C4-2B (cell line): ENCODE measurements at regions not wholly inside any gene's neighbourhood (a gene's known extent, or its start where the extent isn't known, plus 50 kb on each side); places are given as distances from the start of the nearest gene placed in this dataset.

Experiments
- ZFX ChIP-seq: fragments of 450-650 bp; IDR thresholded peaks from 2 replicates; pipeline ENCODE4 v1.6.1; 2017
- TF ChIP-seq, protein P1 (sequence below): fragments of 450-650 bp; conservative IDR thresholded peaks from 2 replicates; pipeline ENCODE4 v1.5.1; 2017; ENCODE audit warnings: mild to moderate bottlenecking

DNA sequence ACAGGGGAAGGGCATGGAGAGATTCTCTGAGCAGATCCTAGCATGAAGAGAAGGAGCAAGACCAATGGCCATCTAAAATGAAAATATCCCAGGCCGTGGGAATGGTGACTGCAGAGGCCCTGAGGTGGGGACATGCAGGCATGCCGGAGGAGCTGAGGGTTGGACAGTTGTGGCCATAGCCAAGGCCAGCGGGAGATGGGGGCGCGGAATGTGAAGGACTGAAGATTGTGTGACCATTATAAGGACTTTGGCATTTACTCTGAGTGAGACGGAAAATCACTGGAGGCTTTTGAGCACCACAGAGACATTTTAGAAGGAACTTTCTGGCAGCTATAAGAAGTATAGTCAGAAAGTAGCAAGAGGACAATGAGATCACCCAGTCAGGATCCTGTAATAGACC is 341.1 kb downstream of the SFMBT2 start:
- TF ChIP-seq, protein P1, sequence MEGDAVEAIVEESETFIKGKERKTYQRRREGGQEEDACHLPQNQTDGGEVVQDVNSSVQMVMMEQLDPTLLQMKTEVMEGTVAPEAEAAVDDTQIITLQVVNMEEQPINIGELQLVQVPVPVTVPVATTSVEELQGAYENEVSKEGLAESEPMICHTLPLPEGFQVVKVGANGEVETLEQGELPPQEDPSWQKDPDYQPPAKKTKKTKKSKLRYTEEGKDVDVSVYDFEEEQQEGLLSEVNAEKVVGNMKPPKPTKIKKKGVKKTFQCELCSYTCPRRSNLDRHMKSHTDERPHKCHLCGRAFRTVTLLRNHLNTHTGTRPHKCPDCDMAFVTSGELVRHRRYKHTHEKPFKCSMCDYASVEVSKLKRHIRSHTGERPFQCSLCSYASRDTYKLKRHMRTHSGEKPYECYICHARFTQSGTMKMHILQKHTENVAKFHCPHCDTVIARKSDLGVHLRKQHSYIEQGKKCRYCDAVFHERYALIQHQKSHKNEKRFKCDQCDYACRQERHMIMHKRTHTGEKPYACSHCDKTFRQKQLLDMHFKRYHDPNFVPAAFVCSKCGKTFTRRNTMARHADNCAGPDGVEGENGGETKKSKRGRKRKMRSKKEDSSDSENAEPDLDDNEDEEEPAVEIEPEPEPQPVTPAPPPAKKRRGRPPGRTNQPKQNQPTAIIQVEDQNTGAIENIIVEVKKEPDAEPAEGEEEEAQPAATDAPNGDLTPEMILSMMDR, result no peak
- no peak for TF ChIP-seq ZFX
